ENCODE measurements at regions not wholly inside any gene's neighbourhood (a gene's known extent, or its start where the extent isn't known, plus 50 kb on each side); places are given as distances from the start of the nearest gene placed in this dataset.

DNA sequence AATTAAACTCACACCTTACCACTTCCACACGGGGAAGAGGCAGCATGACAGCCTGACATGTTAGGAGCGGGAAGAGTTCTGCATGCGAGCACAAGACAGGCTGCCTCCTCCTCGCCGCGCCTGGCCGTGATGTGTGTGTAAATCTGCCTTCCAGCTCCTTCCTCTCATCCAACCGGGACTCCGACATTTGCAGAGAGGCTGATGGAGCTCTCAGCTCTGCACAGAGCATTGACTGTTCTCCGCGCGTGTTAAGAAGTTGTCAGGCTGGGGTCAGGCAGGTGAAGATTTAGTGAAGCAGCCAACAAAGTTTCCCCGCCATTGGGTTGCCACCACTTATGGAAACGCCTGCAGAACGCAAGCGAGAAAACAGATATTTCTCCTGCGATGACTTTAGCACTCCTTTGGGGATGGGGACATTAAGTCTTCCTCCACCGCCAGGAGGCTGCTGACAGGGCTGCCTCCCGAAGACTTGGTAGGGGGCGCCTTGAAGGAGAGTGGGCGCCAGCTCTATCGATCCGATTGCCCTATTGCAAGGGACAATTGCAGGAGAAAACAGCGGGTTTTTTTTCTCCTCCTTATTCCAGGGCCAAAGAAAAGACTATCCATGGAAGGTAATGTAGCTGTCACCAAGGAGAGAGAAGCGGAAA lies 213.9 kb upstream of the TSHZ3 start:
- TF ChIP-seq, protein P1, sequence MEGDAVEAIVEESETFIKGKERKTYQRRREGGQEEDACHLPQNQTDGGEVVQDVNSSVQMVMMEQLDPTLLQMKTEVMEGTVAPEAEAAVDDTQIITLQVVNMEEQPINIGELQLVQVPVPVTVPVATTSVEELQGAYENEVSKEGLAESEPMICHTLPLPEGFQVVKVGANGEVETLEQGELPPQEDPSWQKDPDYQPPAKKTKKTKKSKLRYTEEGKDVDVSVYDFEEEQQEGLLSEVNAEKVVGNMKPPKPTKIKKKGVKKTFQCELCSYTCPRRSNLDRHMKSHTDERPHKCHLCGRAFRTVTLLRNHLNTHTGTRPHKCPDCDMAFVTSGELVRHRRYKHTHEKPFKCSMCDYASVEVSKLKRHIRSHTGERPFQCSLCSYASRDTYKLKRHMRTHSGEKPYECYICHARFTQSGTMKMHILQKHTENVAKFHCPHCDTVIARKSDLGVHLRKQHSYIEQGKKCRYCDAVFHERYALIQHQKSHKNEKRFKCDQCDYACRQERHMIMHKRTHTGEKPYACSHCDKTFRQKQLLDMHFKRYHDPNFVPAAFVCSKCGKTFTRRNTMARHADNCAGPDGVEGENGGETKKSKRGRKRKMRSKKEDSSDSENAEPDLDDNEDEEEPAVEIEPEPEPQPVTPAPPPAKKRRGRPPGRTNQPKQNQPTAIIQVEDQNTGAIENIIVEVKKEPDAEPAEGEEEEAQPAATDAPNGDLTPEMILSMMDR (conservative IDR thresholded peaks at IDR 0.05; ENCODE audit: low read length), result no peak
- TF ChIP-seq EZH2phosphoT487 (IDR thresholded peaks at IDR 0.05; ENCODE audit: borderline replicate concordance, low read depth, low read length), result no peak
